ENCODE measurements at regions not wholly inside any gene's neighbourhood (a gene's known extent, or its start where the extent isn't known, plus 50 kb on each side); places are given as distances from the start of the nearest gene placed in this dataset.
A peak's percentile ranks its signal among the peaks of the same experiment; 100 is the strongest.

- Mint-ChIP-seq H3K27me3 (ENCODE audit: low read depth, poor library complexity) (peaks cover 23% of the 10 kb centered on the region), H3K36me3 (ENCODE audit: low read depth) (no peaks in the 10 kb centered on the region), H3K9me3 (peaks cover 14% of the 10 kb centered on the region), H3K4me1 (peaks cover 49% of the 10 kb centered on the region), H3K27ac (no peak overlapping the region), H3K4me3 (peak overlapping the region; percentile 12)
- TF ChIP-seq CTCF (IDR thresholded peaks at IDR 0.05) = no peak
- peak; percentile 25 for DNase-seq
Measured at GRCh38 chrX:39476604-39477021, 621.1 kb downstream of the BCOR start.

- DNase-seq = peak; percentile 52
Measured at GRCh38 chrX:39477031-39477761, 620.6 kb downstream of the BCOR start.

GRCh38 chrX:39477762-39478120 is 620.0 kb downstream of the BCOR start:
- DNase-seq = peak; percentile 52
- Mint-ChIP-seq H3K27ac (peak overlapping the region; percentile 93), H3K4me3 (no peak overlapping the region), H3K36me3 (ENCODE audit: low read depth) (no peaks in the 10 kb centered on the region), H3K9me3 (peaks cover 8% of the 10 kb centered on the region), H3K4me1 (peaks cover 49% of the 10 kb centered on the region), H3K27me3 (ENCODE audit: low read depth, poor library complexity) (peaks cover 28% of the 10 kb centered on the region)
- TF ChIP-seq CTCF (IDR thresholded peaks at IDR 0.05) = no peak

More at GRCh38 chrX:39477031-39477761, 620.6 kb downstream of the BCOR start:
- peak; percentile 34 for TF ChIP-seq CTCF (IDR thresholded peaks at IDR 0.05)
- Mint-ChIP-seq H3K36me3 (ENCODE audit: low read depth) (no peaks in the 10 kb centered on the region), H3K27ac (no peak overlapping the region), H3K27me3 (ENCODE audit: low read depth, poor library complexity) (peaks cover 28% of the 10 kb centered on the region), H3K4me1 (peaks cover 49% of the 10 kb centered on the region), H3K4me3 (no peak overlapping the region), H3K9me3 (peaks cover 12% of the 10 kb centered on the region)

GRCh38 chrX:39479856-39480255 is 617.9 kb downstream of the BCOR start:
- peaks cover 39% of the 10 kb centered on the region for H3K27me3 Mint-ChIP-seq (ENCODE audit: low read depth, poor library complexity)
- peak overlapping the region; percentile 38 for H3K27ac Mint-ChIP-seq
- DNase-seq = no peak
- H3K4me1 Mint-ChIP-seq = peaks cover 55% of the 10 kb centered on the region
- H3K9me3 Mint-ChIP-seq = peaks cover 12% of the 10 kb centered on the region
- no peak for TF ChIP-seq CTCF (IDR thresholded peaks at IDR 0.05)
- no peaks in the 10 kb centered on the region for H3K36me3 Mint-ChIP-seq (ENCODE audit: low read depth)
- H3K4me3 Mint-ChIP-seq = no peak overlapping the region

GRCh38 chrX:39480963-39481362 is 616.8 kb downstream of the BCOR start:
- Mint-ChIP-seq H3K9me3 (peaks cover 12% of the 10 kb centered on the region), H3K27me3 (ENCODE audit: low read depth, poor library complexity) (peaks cover 36% of the 10 kb centered on the region), H3K4me1 (peaks cover 47% of the 10 kb centered on the region), H3K4me3 (no peak overlapping the region), H3K27ac (no peak overlapping the region), H3K36me3 (ENCODE audit: low read depth) (no peaks in the 10 kb centered on the region)
- no peak for TF ChIP-seq CTCF (IDR thresholded peaks at IDR 0.05)
- no peak for DNase-seq

GRCh38 chrX:39481621-39482020 is 616.1 kb downstream of the BCOR start:
- Mint-ChIP-seq H3K27me3 (ENCODE audit: low read depth, poor library complexity) (peaks cover 36% of the 10 kb centered on the region), H3K36me3 (ENCODE audit: low read depth) (no peaks in the 10 kb centered on the region), H3K4me3 (no peak overlapping the region), H3K4me1 (peaks cover 41% of the 10 kb centered on the region), H3K9me3 (peaks cover 12% of the 10 kb centered on the region), H3K27ac (no peak overlapping the region)
- DNase-seq = no peak
- TF ChIP-seq CTCF (IDR thresholded peaks at IDR 0.05) = no peak

Measured in nephron progenitor cell (in vitro differentiated cells).